Choroid plexus epithelial cell (primary cell): ENCODE measurements at regions not wholly inside any gene's neighbourhood (a gene's known extent, or its start where the extent isn't known, plus 50 kb on each side); places are given as distances from the start of the nearest gene placed in this dataset.
"Not testable (repeated sequence)": the region's sequence is repeated elsewhere in the genome, so short reads cannot be mapped to it uniquely, and the experiment has no call there.

Experiments
- DNase-seq: peaks from one replicate; pipeline ENCODE4 v3.0.0-alpha.2; 2010; ENCODE audit warnings: low read depth
- H3K4me3 ChIP-seq: 2 replicates; pipeline ENCODE4 v1.5.1; 2011; ENCODE audit warnings: low read depth, mild to moderate bottlenecking, control low read depth, low read length, moderate library complexity
- TF ChIP-seq, protein P1 (sequence below): conservative IDR thresholded peaks from 2 replicates; pipeline ENCODE4 v1.5.1; 2011; ENCODE audit warnings: low read depth, mild to moderate bottlenecking, control low read depth, inconsistent platforms, low read length, moderate library complexity

DNA sequence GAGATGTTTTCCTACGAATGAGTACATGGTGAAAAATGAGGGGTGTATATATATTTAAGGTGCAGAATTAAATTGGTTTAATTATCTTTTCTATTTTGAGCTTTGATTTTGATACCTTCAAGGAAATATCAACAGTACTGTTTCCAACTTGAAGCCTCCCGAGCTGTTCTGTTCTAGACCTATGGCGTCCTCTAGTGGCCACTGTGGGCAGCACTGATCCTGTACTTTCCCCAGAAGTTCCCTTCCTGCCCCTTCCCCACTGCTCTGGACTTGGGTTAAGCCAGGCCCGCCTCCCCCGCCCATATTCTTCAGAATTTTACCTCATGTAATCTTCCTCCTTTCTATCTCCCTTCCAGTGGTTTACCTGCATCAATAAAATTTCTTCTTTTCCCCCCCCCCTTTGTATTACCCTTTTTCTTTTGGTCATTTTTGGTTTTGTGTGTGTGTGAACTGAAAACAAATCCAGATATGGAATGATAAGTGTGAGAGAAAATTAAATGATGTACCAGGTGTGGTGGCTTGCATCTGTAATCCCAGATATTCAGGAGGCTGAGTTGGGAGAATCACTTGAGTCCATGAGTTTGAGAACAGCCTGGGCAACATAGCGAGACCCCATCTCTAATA lies 1643.5 kb downstream of the TP53TG3F start:
- no peak for DNase-seq
- no peak overlapping the region for H3K4me3 ChIP-seq
- TF ChIP-seq, protein P1, sequence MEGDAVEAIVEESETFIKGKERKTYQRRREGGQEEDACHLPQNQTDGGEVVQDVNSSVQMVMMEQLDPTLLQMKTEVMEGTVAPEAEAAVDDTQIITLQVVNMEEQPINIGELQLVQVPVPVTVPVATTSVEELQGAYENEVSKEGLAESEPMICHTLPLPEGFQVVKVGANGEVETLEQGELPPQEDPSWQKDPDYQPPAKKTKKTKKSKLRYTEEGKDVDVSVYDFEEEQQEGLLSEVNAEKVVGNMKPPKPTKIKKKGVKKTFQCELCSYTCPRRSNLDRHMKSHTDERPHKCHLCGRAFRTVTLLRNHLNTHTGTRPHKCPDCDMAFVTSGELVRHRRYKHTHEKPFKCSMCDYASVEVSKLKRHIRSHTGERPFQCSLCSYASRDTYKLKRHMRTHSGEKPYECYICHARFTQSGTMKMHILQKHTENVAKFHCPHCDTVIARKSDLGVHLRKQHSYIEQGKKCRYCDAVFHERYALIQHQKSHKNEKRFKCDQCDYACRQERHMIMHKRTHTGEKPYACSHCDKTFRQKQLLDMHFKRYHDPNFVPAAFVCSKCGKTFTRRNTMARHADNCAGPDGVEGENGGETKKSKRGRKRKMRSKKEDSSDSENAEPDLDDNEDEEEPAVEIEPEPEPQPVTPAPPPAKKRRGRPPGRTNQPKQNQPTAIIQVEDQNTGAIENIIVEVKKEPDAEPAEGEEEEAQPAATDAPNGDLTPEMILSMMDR, result peak; percentile 6

DNA sequence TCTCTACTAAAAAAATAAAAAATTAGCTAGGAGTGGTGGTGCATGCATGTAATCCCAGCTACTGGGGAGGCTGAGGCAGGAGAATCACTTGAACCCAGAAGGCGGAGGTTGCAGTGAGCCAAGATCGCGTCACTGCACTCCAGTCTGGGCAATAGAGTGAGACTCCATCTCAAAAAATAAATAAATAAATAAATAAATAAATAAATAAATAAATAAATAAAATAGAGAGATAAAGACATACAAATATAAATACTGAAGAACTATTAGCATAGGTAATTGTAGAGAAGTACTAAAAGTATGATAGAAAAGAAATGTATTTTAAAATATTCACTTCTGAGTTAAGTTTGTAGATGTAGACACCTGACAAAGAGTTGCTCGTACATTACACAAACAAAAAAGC lies 1652.4 kb downstream of the TP53TG3F start:
- not testable (repeated sequence) for DNase-seq, H3K4me3 ChIP-seq

DNA sequence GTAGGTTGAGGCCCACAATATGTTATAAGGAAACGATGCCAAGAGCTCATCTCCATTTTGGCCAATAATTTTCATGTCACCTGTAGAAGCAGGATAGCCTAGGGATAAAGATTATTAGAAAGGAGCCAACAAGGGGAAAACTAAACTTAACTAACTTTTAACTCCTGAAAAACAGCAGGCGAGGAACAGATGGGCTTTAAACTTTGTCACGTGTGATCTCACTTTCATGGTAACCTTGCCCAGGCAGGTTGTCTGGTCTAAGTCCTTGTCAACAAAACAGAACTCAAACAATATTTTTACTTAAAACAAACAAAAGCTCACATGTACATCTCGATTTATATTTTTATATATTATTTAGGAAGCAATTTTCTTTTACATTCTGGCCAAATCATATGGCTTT lies 1672.0 kb downstream of the TP53TG3F start:
- TF ChIP-seq, protein P1, result no peak
- no peak overlapping the region for H3K4me3 ChIP-seq
- DNase-seq, result no peak

DNA sequence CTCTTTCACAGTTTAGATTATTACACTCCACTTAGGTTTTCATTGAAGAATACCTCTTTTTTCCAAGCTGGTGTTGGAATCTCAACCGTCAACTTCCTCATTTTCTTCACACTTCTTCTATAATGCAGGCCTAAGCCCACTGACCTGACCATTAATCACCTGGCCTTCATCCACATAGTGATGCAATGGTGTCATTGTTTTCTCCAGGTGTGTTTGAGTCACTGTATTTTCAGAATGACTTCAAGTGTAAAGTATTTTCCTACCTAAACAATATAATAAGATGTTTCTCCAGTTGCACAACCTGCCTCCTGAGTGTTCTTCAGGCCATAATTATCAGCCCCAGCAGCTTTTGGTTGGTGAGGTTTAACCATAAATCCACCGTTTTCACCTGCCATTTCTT lies 1675.1 kb downstream of the TP53TG3F start:
- H3K4me3 ChIP-seq, result no peak overlapping the region
- TF ChIP-seq, protein P1, result no peak
- no peak for DNase-seq

DNA sequence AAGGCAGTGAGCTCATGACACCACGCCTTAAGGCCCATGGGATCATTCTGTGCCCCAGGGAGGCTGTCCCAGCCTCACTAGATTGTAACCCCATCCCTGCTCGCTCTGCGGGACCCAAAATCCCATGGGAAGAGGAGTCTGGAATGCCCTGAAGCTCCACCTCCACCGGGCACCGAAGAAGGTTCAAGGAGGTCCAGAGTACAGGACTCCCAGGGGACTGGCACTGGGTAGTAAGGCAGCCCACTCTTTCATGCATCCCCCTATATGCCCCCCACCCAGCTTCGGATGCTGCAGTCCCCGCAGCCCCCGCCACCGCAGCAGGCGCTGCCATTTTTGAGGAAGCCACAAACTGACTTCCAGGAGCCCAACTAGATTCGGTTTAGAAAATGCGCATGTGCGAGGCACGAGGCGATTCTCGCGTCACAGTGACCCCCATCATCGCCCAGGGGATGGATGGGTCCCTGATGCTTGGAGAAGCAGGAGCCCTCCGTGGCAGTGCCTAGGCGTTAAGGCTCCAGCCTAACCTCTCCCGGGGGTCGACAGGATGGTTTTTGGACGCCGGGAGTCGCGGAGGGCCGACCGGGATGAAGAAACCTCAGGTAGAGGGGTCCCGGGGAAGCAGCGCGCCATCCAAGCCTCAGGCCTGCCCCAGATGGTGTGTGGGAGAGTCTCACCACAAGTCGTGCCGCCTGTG lies 1681.0 kb downstream of the TP53TG3F start:
- no peak for DNase-seq
- H3K4me3 ChIP-seq, result no peak overlapping the region

DNA sequence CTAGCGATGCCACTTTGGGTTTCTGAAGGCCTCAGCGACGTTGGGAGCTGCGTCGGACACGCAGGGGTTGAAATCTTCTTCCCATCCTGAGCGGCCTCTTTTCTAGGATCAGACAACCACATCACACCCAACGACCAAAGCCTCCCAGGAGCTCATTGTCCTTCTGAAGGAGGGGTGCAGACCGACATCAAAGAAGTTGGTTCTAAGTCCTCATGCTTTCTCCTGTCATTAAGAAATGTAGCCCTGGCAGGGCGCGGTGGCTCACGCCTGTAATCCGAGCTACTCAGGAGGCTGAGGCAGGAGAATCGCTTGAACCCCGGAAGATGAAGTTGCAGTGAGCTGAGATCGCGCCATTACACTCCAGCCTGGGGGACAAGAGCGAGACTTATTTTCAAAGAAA lies 1681.9 kb downstream of the TP53TG3F start:
- H3K4me3 ChIP-seq, result no peak overlapping the region
- TF ChIP-seq, protein P1, result no peak
- DNase-seq, result no peak

More for the DNA sequence above, 1681.0 kb downstream of the TP53TG3F start:
- TF ChIP-seq, protein P1, result no peak

DNA sequence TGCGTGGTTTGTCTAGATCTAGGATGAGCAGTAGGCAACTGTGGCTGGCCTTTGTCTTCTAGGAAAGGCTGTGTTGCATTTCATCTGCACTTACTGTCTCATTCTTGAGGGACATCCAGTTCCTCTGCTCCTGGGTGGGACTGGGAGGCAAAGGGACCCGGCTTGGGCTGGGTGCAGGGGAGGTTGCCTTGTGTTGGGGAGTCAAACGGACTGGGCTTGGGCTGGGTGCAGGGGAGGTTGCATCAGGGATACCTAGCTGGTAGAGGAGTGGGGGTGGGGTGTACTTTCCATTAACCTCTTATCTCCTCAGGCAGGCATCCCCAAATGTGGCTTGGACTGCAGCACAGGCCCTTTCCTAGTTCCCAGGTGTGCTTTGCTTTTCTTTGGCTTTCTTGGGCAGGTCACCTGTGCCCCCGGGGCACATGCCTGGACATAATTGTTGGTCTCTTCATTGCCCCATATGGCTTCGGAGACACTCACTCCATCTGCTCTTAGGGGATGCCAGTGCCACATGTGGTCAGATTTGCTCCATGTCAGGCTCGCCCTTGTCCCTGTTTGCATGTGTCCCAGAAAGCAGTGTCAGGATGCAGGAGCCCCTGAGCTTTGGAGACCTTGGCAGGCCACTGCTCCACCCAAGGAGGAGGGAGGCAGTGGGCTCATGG lies 1682.9 kb downstream of the TP53TG3F start:
- no peak overlapping the region for H3K4me3 ChIP-seq
- TF ChIP-seq, protein P1, result no peak
- no peak for DNase-seq
